ENCODE measurements at regions not wholly inside any gene's neighbourhood (a gene's known extent, or its start where the extent isn't known, plus 50 kb on each side); places are given as distances from the start of the nearest gene placed in this dataset.

DNA sequence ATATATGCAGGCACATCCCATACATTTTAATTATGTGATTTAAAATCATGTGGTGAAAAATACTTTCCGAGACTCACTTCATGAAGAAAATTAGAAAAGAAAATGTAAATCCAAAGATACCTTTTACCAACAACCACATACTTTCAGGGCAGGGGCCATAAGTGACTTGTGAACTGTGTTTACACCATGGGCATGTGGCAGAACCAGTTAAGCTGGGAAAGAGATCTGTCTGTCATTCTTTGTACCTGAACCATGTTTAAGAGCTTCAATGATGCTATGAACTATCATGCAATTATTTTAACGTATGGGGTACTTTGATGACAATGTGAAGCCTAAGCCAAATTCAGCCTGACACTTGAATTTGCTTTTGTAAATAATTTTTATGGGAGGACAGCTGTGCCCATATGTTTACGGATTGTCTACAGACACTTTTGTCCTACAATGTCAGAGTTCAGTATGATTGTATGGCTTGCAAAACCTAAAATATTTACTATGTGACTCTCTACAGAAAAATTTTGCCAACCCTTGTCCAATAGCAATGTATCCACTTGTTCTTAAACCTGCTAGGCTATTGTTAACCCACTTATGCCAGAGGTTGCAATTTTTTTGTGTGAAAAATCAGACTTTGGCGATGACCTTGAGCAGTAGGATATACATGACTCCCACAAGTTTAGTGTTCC lies 654.6 kb downstream of the TNS3 start (continued):
- no peak for TF ChIP-seq EP300 (IDR thresholded peaks at IDR 0.05; ENCODE audit: borderline replicate concordance in 1 of 2, low read depth in 2 of 2, low read length in 2 of 2)
- TF ChIP-seq EZH2 (IDR thresholded peaks at IDR 0.05; ENCODE audit: low read depth, low read length, severe bottlenecking) = no peak
- no peak for TF ChIP-seq RBBP5 (IDR thresholded peaks at IDR 0.05; ENCODE audit: borderline replicate concordance, low read depth, low read length)

Measured in H1 (cell line).